ENCODE measurements at regions not wholly inside any gene's neighbourhood (a gene's known extent, or its start where the extent isn't known, plus 50 kb on each side); places are given as distances from the start of the nearest gene placed in this dataset.

- TF ChIP-seq, protein P1, sequence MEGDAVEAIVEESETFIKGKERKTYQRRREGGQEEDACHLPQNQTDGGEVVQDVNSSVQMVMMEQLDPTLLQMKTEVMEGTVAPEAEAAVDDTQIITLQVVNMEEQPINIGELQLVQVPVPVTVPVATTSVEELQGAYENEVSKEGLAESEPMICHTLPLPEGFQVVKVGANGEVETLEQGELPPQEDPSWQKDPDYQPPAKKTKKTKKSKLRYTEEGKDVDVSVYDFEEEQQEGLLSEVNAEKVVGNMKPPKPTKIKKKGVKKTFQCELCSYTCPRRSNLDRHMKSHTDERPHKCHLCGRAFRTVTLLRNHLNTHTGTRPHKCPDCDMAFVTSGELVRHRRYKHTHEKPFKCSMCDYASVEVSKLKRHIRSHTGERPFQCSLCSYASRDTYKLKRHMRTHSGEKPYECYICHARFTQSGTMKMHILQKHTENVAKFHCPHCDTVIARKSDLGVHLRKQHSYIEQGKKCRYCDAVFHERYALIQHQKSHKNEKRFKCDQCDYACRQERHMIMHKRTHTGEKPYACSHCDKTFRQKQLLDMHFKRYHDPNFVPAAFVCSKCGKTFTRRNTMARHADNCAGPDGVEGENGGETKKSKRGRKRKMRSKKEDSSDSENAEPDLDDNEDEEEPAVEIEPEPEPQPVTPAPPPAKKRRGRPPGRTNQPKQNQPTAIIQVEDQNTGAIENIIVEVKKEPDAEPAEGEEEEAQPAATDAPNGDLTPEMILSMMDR (tag by site-specific recombination; IDR thresholded peaks at IDR 0.05) = no peak
- TF ChIP-seq ZNF416 (tag by site-specific recombination; IDR thresholded peaks at IDR 0.05) = no peak
- no peak for TF ChIP-seq ZBTB21 (tag by site-specific recombination; IDR thresholded peaks at IDR 0.05)
- no peak for TF ChIP-seq ZNF211 (tag by site-specific recombination; IDR thresholded peaks at IDR 0.05; ENCODE audit: low read depth)
- TF ChIP-seq PRDM4 (tag by site-specific recombination; IDR thresholded peaks at IDR 0.05) = no peak
- no peak for TF ChIP-seq ZNF768 (tag by site-specific recombination; IDR thresholded peaks at IDR 0.05)
Measured at GRCh38 chr6:14620522-14620921, 502.9 kb downstream of the CD83 start.
